Loucy (cell line): ENCODE measurements at regions not wholly inside any gene's neighbourhood (a gene's known extent, or its start where the extent isn't known, plus 50 kb on each side); places are given as distances from the start of the nearest gene placed in this dataset.

Experiments
- H2AFZ ChIP-seq: fragments of 200-600 bp; sonication (generic); 2 replicates; pipeline ENCODE4 v1.6.0; 2016; ENCODE audit warnings: antibody characterized with exemption, mild to moderate bottlenecking, low read length, moderate library complexity
- H3F3A ChIP-seq: fragments of 200-600 bp; 2 replicates; pipeline ENCODE4 v1.6.0; 2016; ENCODE audit warnings: antibody characterized with exemption, low read depth, mild to moderate bottlenecking
- H3K27me3 ChIP-seq: fragments of 200-600 bp; sonication (generic); 2 replicates; pipeline ENCODE4 v1.6.1; 2014; ENCODE audit warnings: low read length, mild to moderate bottlenecking; ENCODE audit not compliant: insufficient read depth, poor library complexity, severe bottlenecking
- H3K36me3 ChIP-seq: fragments of 200-600 bp; sonication (generic); 2 replicates; pipeline ENCODE4 v1.6.1; 2016; ENCODE audit warnings: low read length; ENCODE audit not compliant: insufficient read depth
- H3K4me1 ChIP-seq: fragments of 200-600 bp; sonication (generic); 2 replicates; pipeline ENCODE4 v1.5.1; 2014; ENCODE audit warnings: low read length, mild to moderate bottlenecking; ENCODE audit not compliant: insufficient read depth, poor library complexity, severe bottlenecking
- H3K4me2 ChIP-seq: fragments of 200-600 bp; sonication (generic); 2 replicates; pipeline ENCODE4 v1.6.0; 2014; ENCODE audit warnings: antibody characterized with exemption, low read length, low read depth, mild to moderate bottlenecking; ENCODE audit not compliant: poor library complexity, severe bottlenecking
- H3K4me3 ChIP-seq: fragments of 200-600 bp; sonication (generic); 2 replicates; pipeline ENCODE4 v1.5.1; 2014; ENCODE audit warnings: low read length, mild to moderate bottlenecking, mixed read lengths; ENCODE audit not compliant: poor library complexity, severe bottlenecking
- H3K79me2 ChIP-seq: fragments of 200-600 bp; sonication (generic); 2 replicates; pipeline ENCODE4 v1.6.1; 2014; ENCODE audit warnings: low read length; ENCODE audit not compliant: insufficient read depth
- H3K9ac ChIP-seq: fragments of 200-600 bp; sonication (generic); 2 replicates; pipeline ENCODE4 v1.6.0; 2014; ENCODE audit warnings: mild to moderate bottlenecking, low read depth, low read length, moderate library complexity; ENCODE audit not compliant: poor library complexity, severe bottlenecking
- H3K9me2 ChIP-seq: fragments of 200-600 bp; sonication (generic); replicated peaks from 2 replicates; pipeline ENCODE4 v1.6.1; 2016; ENCODE audit warnings: low read depth, low read length, mixed read lengths
- H3K9me3 ChIP-seq: fragments of 200-600 bp; sonication (generic); 2 replicates; pipeline ENCODE4 v1.6.1; 2014; ENCODE audit warnings: mild to moderate bottlenecking, antibody characterized with exemption, low read length, low read depth; ENCODE audit not compliant: insufficient read depth
- H4K20me1 ChIP-seq: fragments of 200-600 bp; sonication (generic); 2 replicates; pipeline ENCODE4 v1.6.0; 2014; ENCODE audit warnings: antibody characterized with exemption, low read length, mild to moderate bottlenecking; ENCODE audit not compliant: insufficient read depth, poor library complexity, severe bottlenecking
- EZH2phosphoT487 ChIP-seq: fragments of 200-600 bp; IDR thresholded peaks from 2 replicates; pipeline ENCODE4 v1.6.1; 2018; ENCODE audit warnings: antibody characterized with exemption, mild to moderate bottlenecking, moderate library complexity, borderline replicate concordance
- TF ChIP-seq, protein P1 (sequence below): fragments of 200-600 bp; sonication (generic); conservative IDR thresholded peaks from 2 replicates; pipeline ENCODE4 v1.5.1; 2014; ENCODE audit warnings: mild to moderate bottlenecking, antibody characterized with exemption, low read length

DNA sequence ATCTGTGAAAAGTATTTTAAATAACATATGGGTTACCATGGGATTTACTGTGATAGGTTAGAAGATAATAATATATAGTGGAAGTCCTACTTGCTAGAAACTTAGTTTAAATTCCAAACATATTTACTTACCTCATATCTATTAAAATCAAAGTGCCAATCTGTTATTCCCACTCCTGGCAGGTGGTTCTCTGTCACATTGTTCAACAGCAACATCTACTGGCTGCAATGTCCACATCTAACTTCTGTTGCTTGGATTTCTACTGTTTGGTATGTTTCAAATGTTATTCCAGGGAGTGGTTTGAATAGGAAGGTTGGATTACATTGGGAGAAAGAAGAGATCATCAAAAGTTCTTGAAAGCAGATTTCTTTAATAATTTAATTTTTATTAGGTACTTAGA, 122.5 kb upstream of the NCAM2 start:
- no peaks in the 10 kb centered on the region for H3F3A ChIP-seq
- no peak for TF ChIP-seq EZH2phosphoT487
- TF ChIP-seq, protein P1, sequence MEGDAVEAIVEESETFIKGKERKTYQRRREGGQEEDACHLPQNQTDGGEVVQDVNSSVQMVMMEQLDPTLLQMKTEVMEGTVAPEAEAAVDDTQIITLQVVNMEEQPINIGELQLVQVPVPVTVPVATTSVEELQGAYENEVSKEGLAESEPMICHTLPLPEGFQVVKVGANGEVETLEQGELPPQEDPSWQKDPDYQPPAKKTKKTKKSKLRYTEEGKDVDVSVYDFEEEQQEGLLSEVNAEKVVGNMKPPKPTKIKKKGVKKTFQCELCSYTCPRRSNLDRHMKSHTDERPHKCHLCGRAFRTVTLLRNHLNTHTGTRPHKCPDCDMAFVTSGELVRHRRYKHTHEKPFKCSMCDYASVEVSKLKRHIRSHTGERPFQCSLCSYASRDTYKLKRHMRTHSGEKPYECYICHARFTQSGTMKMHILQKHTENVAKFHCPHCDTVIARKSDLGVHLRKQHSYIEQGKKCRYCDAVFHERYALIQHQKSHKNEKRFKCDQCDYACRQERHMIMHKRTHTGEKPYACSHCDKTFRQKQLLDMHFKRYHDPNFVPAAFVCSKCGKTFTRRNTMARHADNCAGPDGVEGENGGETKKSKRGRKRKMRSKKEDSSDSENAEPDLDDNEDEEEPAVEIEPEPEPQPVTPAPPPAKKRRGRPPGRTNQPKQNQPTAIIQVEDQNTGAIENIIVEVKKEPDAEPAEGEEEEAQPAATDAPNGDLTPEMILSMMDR = no peak
- no peaks in the 10 kb centered on the region for H3K79me2 ChIP-seq

GRCh38 chr21:20877976-20878375, 120.2 kb upstream of the NCAM2 start:
- Histone ChIP-seq H4K20me1 (no peaks in the 10 kb centered on the region), H3K36me3 (no peaks in the 10 kb centered on the region), H3K79me2 (no peaks in the 10 kb centered on the region), H3F3A (no peaks in the 10 kb centered on the region), H2AFZ (no peak overlapping the region), H3K4me2 (no peak overlapping the region), H3K27me3 (no peaks in the 10 kb centered on the region), H3K9me2 (no peaks in the 10 kb centered on the region), H3K9me3 (no peaks in the 10 kb centered on the region), H3K9ac (no peak overlapping the region), H3K4me3 (no peak overlapping the region), H3K4me1 (no peaks in the 10 kb centered on the region)
- no peak for TF ChIP-seq EZH2phosphoT487
- TF ChIP-seq, protein P1 = no peak

More for the DNA sequence above, 122.5 kb upstream of the NCAM2 start:
- no peaks in the 10 kb centered on the region for H3K27me3 ChIP-seq
- no peaks in the 10 kb centered on the region for H4K20me1 ChIP-seq
- H3K9me2 ChIP-seq = no peaks in the 10 kb centered on the region
- H3K36me3 ChIP-seq = no peaks in the 10 kb centered on the region
- no peak overlapping the region for H3K9ac ChIP-seq
- H3K4me3 ChIP-seq = no peak overlapping the region
- H3K4me1 ChIP-seq = no peaks in the 10 kb centered on the region
- no peak overlapping the region for H3K4me2 ChIP-seq
- H2AFZ ChIP-seq = no peak overlapping the region
- no peaks in the 10 kb centered on the region for H3K9me3 ChIP-seq

GRCh38 chr21:20882462-20883407, 115.5 kb upstream of the NCAM2 start:
- no peak overlapping the region for H3K4me3 ChIP-seq
- no peaks in the 10 kb centered on the region for H3K27me3 ChIP-seq
- no peaks in the 10 kb centered on the region for H3K9me2 ChIP-seq
- H3K9me3 ChIP-seq = no peaks in the 10 kb centered on the region
- no peak overlapping the region for H3K4me2 ChIP-seq
- H3K9ac ChIP-seq = no peak overlapping the region
- H2AFZ ChIP-seq = no peak overlapping the region
- TF ChIP-seq, protein P1 = peak; percentile 66
- TF ChIP-seq EZH2phosphoT487 = no peak
- no peaks in the 10 kb centered on the region for H3K4me1 ChIP-seq
- H3K36me3 ChIP-seq = no peaks in the 10 kb centered on the region
- H4K20me1 ChIP-seq = no peaks in the 10 kb centered on the region
- no peaks in the 10 kb centered on the region for H3K79me2 ChIP-seq
- no peaks in the 10 kb centered on the region for H3F3A ChIP-seq
